Islet of Langerhans (tissue), 1 donor: ENCODE measurements at regions not wholly inside any gene's neighbourhood (a gene's known extent, or its start where the extent isn't known, plus 50 kb on each side); places are given as distances from the start of the nearest gene placed in this dataset.
"Not testable (repeated sequence)": the region's sequence is repeated elsewhere in the genome, so short reads cannot be mapped to it uniquely, and the experiment has no call there.

Source experiments
- FAIRE-seq: peaks from one replicate; lab custom pipeline; 2011; peaks lifted over from hg19 to GRCh38; lab: Jason Lieb, UNC

- FAIRE-seq: no peak
Observed at GRCh38 chr7:106749165-106749564, 88.2 kb upstream of the CCDC71L start.

- FAIRE-seq: no peak
Observed at GRCh38 chr7:106750773-106751172, 89.8 kb upstream of the CCDC71L start.

GRCh38 chr7:106752367-106752766, 91.4 kb upstream of the CCDC71L start:
- FAIRE-seq: no peak

- not testable (repeated sequence) for FAIRE-seq
Observed at GRCh38 chr7:106755024-106755423, 94.1 kb upstream of the CCDC71L start.

- no peak for FAIRE-seq
Observed at GRCh38 chr7:106755641-106756040, 94.7 kb upstream of the CCDC71L start.

GRCh38 chr7:106756071-106756470, 95.1 kb upstream of the CCDC71L start:
- FAIRE-seq: no peak

- no peak for FAIRE-seq
Observed at GRCh38 chr7:106756884-106757283, 95.9 kb upstream of the CCDC71L start.

GRCh38 chr7:106757846-106758245, 96.9 kb upstream of the CCDC71L start:
- no peak for FAIRE-seq

- FAIRE-seq: not testable (repeated sequence)
Observed at GRCh38 chr7:106762845-106763244, 101.9 kb upstream of the CCDC71L start.

- FAIRE-seq: no peak
Observed at GRCh38 chr7:106763717-106764116, 101.4 kb upstream of the PIK3CG start.

GRCh38 chr7:106765727-106766355, 99.2 kb upstream of the PIK3CG start:
- no peak for FAIRE-seq

GRCh38 chr7:106766551-106766950, 98.5 kb upstream of the PIK3CG start:
- FAIRE-seq: no peak

GRCh38 chr7:106767078-106767477, 98.0 kb upstream of the PIK3CG start:
- no peak for FAIRE-seq

GRCh38 chr7:106767498-106768323, 97.4 kb upstream of the PIK3CG start:
- no peak for FAIRE-seq

GRCh38 chr7:106768324-106768751, 96.7 kb upstream of the PIK3CG start:
- no peak for FAIRE-seq

- no peak for FAIRE-seq
Observed at GRCh38 chr7:106770191-106770590, 94.9 kb upstream of the PIK3CG start.

GRCh38 chr7:106772655-106773108, 92.4 kb upstream of the PIK3CG start:
- no peak for FAIRE-seq

- FAIRE-seq: no peak
Observed at GRCh38 chr7:106773228-106773627, 91.9 kb upstream of the PIK3CG start.

GRCh38 chr7:106773721-106774120, 91.4 kb upstream of the PIK3CG start:
- no peak for FAIRE-seq

- FAIRE-seq: no peak
Observed at GRCh38 chr7:106774213-106774767, 90.8 kb upstream of the PIK3CG start.

GRCh38 chr7:106774768-106775551, 90.1 kb upstream of the PIK3CG start:
- FAIRE-seq: no peak

- no peak for FAIRE-seq
Observed at GRCh38 chr7:106775552-106775936, 89.5 kb upstream of the PIK3CG start.
